ENCODE measurements at regions not wholly inside any gene's neighbourhood (a gene's known extent, or its start where the extent isn't known, plus 50 kb on each side); places are given as distances from the start of the nearest gene placed in this dataset.

DNA sequence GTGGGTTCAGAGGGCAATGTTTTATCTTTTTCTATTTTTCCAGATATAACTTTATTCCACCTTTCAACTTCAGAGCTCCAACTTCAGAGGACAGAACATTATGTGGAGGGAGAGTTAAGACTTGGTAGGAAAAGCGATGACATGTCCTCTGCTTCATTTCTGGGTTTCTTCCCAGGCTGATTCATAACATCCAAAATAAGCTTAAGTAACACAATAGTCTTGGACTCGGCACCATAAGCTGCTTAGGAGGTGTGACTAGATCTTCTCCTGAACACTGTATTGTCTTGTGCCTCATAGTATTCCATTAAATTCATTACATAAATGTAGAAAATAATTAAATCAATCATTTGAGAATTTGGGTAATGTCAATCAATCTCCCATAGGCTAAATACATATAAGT lies 95.5 kb upstream of the PDE3A start:
- no peaks in the 10 kb centered on the region for H3K4me1 ChIP-seq (ENCODE audit: low read length)
- TF ChIP-seq, protein P1, sequence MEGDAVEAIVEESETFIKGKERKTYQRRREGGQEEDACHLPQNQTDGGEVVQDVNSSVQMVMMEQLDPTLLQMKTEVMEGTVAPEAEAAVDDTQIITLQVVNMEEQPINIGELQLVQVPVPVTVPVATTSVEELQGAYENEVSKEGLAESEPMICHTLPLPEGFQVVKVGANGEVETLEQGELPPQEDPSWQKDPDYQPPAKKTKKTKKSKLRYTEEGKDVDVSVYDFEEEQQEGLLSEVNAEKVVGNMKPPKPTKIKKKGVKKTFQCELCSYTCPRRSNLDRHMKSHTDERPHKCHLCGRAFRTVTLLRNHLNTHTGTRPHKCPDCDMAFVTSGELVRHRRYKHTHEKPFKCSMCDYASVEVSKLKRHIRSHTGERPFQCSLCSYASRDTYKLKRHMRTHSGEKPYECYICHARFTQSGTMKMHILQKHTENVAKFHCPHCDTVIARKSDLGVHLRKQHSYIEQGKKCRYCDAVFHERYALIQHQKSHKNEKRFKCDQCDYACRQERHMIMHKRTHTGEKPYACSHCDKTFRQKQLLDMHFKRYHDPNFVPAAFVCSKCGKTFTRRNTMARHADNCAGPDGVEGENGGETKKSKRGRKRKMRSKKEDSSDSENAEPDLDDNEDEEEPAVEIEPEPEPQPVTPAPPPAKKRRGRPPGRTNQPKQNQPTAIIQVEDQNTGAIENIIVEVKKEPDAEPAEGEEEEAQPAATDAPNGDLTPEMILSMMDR (IDR thresholded peaks at IDR 0.05; ENCODE audit: low read depth, low read length): no peak
- TF ChIP-seq EZH2phosphoT487 (IDR thresholded peaks at IDR 0.05; ENCODE audit: low read depth): no peak
- H3K9me3 ChIP-seq (ENCODE audit: insufficient read depth, low read length): no peaks in the 10 kb centered on the region
- no peaks in the 10 kb centered on the region for H3K27me3 ChIP-seq (ENCODE audit: low read depth, low read length)
- H3K9ac ChIP-seq (ENCODE audit: low read length): no peak overlapping the region
- no peak overlapping the region for H3K27ac ChIP-seq (ENCODE audit: low read length)
- no peak overlapping the region for H3K4me2 ChIP-seq (ENCODE audit: low read length)
- no peak overlapping the region for H3K4me3 ChIP-seq (ENCODE audit: low read length)
- H3K79me2 ChIP-seq (ENCODE audit: low read length): no peaks in the 10 kb centered on the region
- H3K36me3 ChIP-seq (replicated peaks; ENCODE audit: low read depth, low read length): no peaks in the 10 kb centered on the region
- no peaks in the 10 kb centered on the region for H4K20me1 ChIP-seq (ENCODE audit: insufficient read depth, low read length)
- no peak overlapping the region for H2AFZ ChIP-seq (ENCODE audit: low read depth, low read length)

DNA sequence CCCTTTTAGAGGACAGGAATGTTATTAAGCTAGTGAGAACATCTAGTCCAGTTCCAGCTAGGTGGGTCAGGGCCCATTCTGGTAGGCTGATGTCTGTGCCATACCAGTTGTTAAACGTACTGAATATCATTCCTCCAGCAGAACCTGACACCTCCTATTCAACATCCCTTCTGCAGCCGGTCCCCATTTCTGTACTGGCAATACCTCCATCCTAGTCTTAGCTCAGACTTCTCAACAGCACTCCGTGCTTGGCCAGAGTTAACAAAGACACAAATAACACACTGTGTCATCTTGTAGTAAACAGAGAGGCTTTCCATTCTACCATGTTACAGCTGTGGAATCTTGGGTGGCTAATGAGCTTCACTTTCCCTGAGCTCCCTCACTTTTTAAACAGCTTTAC lies 94.3 kb upstream of the PDE3A start:
- no peak overlapping the region for H3K27ac ChIP-seq (ENCODE audit: low read length)
- H2AFZ ChIP-seq (ENCODE audit: low read depth, low read length): no peak overlapping the region
- no peak overlapping the region for H3K9ac ChIP-seq (ENCODE audit: low read length)
- no peak overlapping the region for H3K4me2 ChIP-seq (ENCODE audit: low read length)
- H3K36me3 ChIP-seq (replicated peaks; ENCODE audit: low read depth, low read length): no peaks in the 10 kb centered on the region
- H3K79me2 ChIP-seq (ENCODE audit: low read length): no peaks in the 10 kb centered on the region
- H3K27me3 ChIP-seq (ENCODE audit: low read depth, low read length): no peaks in the 10 kb centered on the region
- no peaks in the 10 kb centered on the region for H4K20me1 ChIP-seq (ENCODE audit: insufficient read depth, low read length)
- H3K9me3 ChIP-seq (ENCODE audit: insufficient read depth, low read length): no peaks in the 10 kb centered on the region
- H3K4me3 ChIP-seq (ENCODE audit: low read length): no peak overlapping the region
- H3K4me1 ChIP-seq (ENCODE audit: low read length): no peaks in the 10 kb centered on the region
- TF ChIP-seq EZH2phosphoT487 (IDR thresholded peaks at IDR 0.05; ENCODE audit: low read depth): no peak
- TF ChIP-seq, protein P1 (IDR thresholded peaks at IDR 0.05; ENCODE audit: low read depth, low read length): no peak

DNA sequence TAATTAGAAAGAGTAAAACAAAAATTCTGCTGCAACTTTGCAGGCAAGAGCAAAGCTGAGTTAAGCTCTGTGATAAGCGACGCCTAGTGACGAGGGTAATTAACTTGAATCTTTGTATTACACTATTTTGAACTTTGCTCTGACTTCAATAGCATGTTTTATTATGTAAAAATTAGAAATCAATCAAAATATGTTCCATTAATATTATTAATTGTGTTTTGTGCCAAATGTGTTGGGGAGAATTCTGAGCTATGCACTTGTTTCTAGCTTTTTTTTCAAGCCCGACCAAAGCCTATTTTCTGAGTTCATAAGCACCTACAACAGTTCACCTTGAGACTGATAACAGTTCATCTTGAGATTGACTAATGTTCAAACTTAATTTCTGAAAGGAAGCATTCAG lies 90.1 kb upstream of the PDE3A start:
- no peak overlapping the region for H2AFZ ChIP-seq (ENCODE audit: low read depth, low read length)

DNA sequence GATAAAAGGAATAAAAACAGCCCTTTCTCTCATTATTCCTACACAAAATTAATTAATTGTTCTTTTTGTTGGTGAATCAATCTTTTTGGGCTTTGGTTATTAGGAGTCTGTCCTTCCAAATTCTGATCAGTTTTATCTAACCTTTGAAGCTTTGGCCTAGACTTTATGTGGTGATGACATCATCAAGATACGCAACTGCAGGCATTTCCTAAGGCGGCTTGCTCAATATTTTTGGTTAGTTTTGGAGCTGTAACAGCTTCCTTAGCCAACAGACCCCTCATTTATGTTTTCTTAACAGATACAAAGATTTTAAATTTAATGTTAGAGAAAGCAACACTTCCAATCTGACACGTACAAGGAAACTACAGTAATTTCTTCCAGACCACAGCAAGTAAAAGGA lies 87.8 kb upstream of the PDE3A start:
- H2AFZ ChIP-seq (ENCODE audit: low read depth, low read length): no peak overlapping the region
- no peak overlapping the region for H3K4me2 ChIP-seq (ENCODE audit: low read length)
- H3K9ac ChIP-seq (ENCODE audit: low read length): no peak overlapping the region
- H3K9me3 ChIP-seq (ENCODE audit: insufficient read depth, low read length): no peaks in the 10 kb centered on the region
- peaks cover 4% of the 10 kb centered on the region; the same call in 1 of the 2 replicates for H3K4me1 ChIP-seq (ENCODE audit: low read length)
- H3K36me3 ChIP-seq (replicated peaks; ENCODE audit: low read depth, low read length): no peaks in the 10 kb centered on the region
- H3K4me3 ChIP-seq (ENCODE audit: low read length): no peak overlapping the region
- H3K27ac ChIP-seq (ENCODE audit: low read length): no peak overlapping the region
- H3K79me2 ChIP-seq (ENCODE audit: low read length): no peaks in the 10 kb centered on the region
- H4K20me1 ChIP-seq (ENCODE audit: insufficient read depth, low read length): no peaks in the 10 kb centered on the region
- TF ChIP-seq, protein P1 (IDR thresholded peaks at IDR 0.05; ENCODE audit: low read depth, low read length): no peak
- TF ChIP-seq EZH2phosphoT487 (IDR thresholded peaks at IDR 0.05; ENCODE audit: low read depth): no peak
- no peaks in the 10 kb centered on the region for H3K27me3 ChIP-seq (ENCODE audit: low read depth, low read length)

More for the DNA sequence above, 90.1 kb upstream of the PDE3A start:
- no peak for TF ChIP-seq EZH2phosphoT487 (IDR thresholded peaks at IDR 0.05; ENCODE audit: low read depth)
- TF ChIP-seq, protein P1 (IDR thresholded peaks at IDR 0.05; ENCODE audit: low read depth, low read length): no peak
- H3K36me3 ChIP-seq (replicated peaks; ENCODE audit: low read depth, low read length): no peaks in the 10 kb centered on the region
- no peak overlapping the region for H3K4me2 ChIP-seq (ENCODE audit: low read length)
- H3K27ac ChIP-seq (ENCODE audit: low read length): no peak overlapping the region
- no peaks in the 10 kb centered on the region for H3K4me1 ChIP-seq (ENCODE audit: low read length)
- no peak overlapping the region for H3K4me3 ChIP-seq (ENCODE audit: low read length)
- H3K79me2 ChIP-seq (ENCODE audit: low read length): no peaks in the 10 kb centered on the region
- H3K27me3 ChIP-seq (ENCODE audit: low read depth, low read length): no peaks in the 10 kb centered on the region
- H3K9ac ChIP-seq (ENCODE audit: low read length): no peak overlapping the region
- no peaks in the 10 kb centered on the region for H4K20me1 ChIP-seq (ENCODE audit: insufficient read depth, low read length)
- H3K9me3 ChIP-seq (ENCODE audit: insufficient read depth, low read length): no peaks in the 10 kb centered on the region

Data from OCI-LY3 (cell line).